CD4-positive, alpha-beta T cell treated with Interleukin-6 for 4 hours (primary cell): ENCODE measurements at regions not wholly inside any gene's neighbourhood (a gene's known extent, or its start where the extent isn't known, plus 50 kb on each side); places are given as distances from the start of the nearest gene placed in this dataset.
"Not testable (repeated sequence)": the region's sequence is repeated elsewhere in the genome, so short reads cannot be mapped to it uniquely, and the experiment has no call there.

Source experiments
- DNase-seq: peaks from one replicate; pipeline ENCODE4 v3.0.0-alpha.2; 2020; ENCODE audit warnings: mixed read lengths

DNA sequence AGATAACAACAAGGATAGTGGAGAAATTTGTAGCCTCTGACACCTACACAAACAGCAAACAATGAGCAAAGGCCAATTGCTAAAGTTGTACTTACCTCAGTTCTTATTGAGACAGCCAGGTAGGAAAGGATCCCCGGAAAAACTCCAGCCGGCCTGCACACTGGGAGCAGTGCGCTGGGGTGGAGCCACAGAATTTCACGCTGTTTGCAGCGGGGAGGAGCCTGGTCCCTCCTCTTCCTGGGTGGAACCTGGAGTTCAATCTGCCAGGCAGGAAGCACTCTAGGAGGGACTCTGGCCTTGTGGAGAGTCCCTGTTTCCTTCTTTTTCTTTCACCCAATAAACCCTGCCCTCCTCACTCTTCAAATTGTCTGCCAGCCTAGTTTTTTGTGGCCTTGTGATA is 382.6 kb upstream of the TGIF2LX start:
- DNase-seq, result not testable (repeated sequence)

DNA sequence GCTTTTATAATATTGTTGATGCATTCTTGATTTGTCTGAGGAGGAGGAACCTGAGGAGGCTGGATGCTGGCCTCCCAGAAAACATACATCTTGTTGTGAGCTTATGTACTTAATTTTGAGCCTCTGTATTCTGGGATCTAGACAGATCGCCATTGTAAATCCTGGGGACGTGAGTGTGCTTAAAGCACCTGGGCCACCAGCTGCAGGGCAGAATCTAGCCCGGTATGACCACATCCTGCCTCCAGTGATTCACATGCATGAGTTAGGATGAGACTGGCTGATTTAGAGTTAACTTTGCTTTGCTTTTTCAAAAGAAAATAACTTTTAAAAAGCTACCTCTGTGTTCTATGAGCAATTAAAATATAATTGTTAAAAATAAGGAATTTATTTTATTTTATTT is 364.6 kb upstream of the TGIF2LX start:
- not testable (repeated sequence) for DNase-seq

DNA sequence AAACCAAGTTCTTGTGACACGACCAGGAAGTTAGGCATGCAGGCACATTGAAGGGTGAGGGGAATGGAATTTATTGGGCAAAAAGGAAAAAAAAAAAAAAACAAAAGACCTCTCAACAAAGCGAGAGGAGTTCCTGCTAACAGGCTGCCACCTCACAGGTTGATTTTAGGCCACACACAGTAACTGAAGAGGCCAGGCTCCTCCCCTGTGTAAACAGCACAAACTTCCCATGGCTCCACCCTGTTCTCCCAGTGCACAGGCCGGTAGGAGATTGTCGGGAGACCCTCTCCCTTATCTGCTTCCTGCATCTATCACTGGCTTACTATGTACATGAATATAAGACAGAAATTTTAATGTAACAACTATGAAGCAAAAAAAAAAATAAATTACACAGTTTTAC is 359.6 kb upstream of the TGIF2LX start:
- not testable (repeated sequence) for DNase-seq

DNA sequence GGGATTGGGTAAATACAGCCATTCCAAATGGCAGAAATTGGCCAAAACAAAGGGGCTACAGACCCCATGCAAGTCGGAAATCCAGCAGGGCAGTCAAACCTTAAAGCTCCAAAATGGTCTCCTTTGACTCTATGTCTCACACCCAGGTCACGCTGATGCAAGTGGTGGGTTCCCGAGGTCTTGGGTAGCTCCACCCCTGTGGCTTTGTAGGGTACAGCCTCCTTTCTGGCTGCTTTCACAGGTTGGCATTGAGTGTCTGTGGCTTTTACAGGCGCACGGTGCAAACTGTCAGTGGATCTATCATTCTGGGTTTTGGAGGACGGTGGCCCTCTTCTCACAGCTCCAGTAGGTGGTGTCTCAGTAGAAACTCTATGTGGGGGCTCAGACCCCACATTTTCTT is 358.6 kb upstream of the TGIF2LX start:
- not testable (repeated sequence) for DNase-seq

DNA sequence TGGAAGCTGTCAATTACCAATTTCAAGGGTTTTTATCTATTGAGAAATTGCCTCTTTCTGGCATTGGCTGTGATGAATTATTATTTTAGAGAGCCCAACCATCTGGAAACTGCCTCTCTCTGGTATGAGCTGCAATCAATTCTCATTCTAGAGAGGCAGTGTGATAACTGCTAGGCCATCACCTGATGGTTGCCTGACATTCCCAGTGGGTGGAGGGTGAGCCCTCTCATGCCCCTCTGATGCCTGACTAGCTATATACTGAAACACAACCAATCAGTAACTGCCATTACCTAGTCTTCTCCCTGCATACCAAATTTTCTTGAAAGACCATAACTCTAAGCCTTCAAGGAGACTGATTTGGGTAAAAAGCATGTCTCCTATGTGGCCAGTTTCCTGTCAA is 353.9 kb upstream of the TGIF2LX start:
- DNase-seq, result not testable (repeated sequence)

DNA sequence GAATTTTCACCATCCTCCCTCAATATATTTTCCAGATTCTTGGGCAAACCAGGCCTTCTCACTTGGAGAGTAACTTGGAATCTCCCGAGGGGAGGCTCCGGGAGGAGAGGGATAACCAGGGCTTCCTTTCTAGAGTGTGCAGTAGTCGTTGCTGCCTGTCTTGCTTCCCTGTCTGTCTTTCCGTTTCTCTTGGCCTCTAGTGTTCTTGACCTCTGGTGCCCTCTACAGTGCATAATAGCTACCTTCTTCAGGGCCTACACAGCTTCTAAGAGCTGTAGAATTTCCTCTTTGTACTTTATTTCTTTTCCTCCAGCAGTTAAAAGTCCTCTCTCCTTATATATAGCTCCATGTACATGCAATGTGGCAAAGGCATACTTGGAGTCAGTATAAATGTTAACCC is 339.8 kb upstream of the TGIF2LX start:
- DNase-seq, result not testable (repeated sequence)

DNA sequence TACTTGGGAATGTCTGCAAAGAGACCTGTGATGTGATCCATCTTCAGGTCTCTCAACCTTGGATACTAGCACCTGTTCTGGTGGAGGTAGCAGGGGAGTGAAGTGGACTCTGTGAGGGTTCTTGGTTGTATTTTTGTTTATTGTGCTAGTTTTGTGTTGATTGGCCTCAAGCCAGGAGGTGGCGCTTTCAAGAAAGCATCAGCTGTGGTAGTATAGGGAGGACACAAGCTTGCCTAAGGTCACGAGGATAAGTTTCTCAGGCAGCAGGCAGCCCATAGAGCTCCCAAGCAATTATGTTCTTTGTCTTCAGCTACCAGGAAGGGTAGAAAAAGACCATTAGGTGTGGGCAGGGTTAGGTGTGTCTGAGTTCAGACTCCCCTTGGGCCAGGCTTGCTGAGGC is 289.9 kb upstream of the TGIF2LX start:
- not testable (repeated sequence) for DNase-seq

DNA sequence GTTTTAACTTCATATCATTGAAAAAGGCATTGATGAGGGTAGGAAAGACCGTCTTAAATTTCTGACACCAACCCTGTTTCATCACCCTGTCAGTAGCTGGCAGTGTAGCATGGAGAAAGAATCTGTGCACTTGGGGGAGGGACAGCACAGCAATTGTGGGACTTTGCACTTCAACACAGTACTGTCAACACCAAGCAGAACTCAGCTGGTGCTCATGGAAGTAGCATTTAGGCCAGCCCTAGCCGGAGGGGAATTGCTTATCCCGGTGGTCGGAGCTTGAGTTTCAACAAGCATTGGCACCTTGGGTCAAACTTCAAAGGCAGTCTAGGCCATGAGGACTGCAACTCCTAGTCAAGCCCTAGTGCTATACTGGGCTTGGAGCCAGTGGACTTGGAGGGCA is 285.8 kb upstream of the TGIF2LX start:
- DNase-seq, result not testable (repeated sequence)

DNA sequence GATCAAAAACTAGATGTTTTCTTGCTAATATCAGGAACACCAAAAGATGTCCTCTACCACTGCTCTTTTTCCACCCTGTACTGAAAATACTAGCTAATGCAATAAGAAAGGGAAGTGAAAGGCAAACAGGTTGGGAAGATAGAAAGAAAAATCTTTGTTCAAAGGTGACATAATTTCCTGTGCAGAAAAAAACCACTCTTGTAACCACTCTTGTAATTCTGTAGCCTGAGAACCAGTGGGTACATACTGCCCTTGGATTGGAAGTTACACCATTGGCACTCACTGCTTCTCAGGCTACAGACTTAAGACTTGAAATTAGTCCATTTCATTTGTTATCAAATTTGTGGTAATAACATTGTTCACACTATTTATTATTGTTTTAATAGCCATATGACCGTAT is 263.0 kb upstream of the TGIF2LX start:
- not testable (repeated sequence) for DNase-seq

DNA sequence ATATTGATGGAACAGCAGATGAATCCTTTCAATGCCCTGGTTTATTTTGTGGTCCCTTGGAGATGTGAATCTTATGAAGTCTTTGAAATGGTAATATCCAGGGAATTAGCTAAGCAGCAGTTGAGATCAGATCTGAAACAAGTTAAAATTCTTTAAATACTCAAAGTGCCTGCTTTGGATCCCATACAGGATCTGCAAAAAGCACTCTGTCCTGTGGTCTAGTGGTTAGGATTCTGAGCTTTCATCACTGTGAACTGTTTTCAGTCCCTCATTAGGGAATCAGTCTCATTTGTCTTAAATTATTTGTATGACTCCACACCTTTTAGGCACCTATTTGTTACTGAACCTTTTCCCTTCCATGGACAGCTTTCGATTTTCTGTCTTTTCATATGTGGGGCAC is 215.2 kb upstream of the TGIF2LX start:
- DNase-seq, result not testable (repeated sequence)

DNA sequence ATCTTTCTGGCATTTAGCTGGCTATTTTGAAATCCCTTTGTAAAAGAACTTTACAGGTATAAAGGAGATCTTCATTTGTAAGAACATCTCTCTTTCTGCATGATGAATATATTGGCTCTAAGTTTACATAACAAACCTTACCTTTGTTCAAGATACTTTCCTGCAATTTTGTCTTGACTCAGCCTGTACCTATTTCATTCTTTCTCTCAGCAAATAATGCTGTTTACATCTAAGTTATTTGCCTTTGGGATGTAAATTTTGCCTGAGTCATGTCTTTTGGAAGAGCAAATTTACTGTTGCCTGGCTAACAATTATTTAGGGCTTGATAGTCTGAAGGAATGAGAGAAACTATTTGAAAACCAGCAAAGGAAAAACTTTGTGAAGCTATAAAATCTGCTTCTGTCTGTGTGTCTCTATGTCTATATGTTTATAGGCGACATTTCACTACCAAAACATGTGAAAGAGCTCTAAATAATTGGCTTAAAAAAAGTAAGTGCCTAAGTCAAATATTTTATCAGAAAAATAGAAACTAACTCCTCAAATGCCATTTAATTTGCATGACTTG is 214.3 kb upstream of the TGIF2LX start:
- not testable (repeated sequence) for DNase-seq

DNA sequence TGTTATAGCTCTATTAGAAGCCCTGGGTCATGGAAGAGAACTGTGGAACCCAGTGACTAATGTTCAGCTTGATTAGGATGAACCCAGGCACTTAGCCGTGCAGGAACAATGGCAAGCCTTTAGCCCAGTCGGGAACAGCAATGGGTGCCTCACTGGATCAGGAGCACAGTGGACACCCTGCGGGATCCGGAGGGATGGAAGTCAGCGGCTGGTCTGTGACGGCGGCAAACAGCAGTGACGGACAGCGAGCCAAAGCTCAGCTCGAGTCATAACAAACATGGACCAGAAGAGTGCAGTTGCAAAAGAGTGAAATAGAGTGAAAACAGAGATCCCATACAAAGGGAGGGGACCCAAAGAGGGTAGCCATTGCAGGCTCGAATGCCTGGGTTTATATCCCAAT is 187.3 kb upstream of the TGIF2LX start:
- not testable (repeated sequence) for DNase-seq

DNA sequence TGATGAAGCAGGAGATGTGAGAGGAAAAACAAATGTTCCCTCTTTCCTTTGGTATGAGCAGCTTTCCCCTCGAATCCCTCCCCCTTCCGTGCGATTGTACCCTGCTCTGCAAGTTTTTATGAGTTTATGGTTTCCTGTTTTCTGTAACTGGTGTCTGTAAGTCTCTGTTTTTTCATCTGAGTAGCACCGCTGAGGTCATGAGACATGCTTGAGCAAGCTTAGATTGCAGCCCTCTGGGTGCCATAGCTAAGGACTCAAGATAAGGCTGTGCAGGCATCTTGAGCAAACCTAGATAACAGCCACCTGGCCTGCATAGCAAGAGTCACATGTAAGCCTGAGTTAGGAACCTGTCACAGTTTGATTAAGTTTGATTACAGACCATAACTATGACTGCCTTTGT is 165.2 kb upstream of the TGIF2LX start:
- not testable (repeated sequence) for DNase-seq

DNA sequence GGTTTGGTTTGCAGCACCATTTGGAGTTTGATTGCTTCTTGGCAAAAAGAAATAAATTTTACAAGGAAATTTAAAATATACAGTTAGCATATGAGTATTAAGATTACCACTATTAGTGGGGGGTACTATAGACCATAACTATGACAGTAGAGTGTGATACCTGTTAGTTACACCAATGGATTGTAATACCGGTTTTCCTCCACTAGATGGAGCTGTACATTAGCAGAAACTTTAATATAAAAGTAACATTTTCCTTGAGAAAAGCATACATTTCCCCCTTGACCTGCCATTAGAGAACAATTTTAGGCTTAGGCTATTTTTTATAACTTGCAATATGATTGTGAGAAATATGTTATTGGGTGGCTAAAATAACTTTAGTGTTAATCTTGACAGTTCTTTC is 163.9 kb upstream of the TGIF2LX start:
- not testable (repeated sequence) for DNase-seq

DNA sequence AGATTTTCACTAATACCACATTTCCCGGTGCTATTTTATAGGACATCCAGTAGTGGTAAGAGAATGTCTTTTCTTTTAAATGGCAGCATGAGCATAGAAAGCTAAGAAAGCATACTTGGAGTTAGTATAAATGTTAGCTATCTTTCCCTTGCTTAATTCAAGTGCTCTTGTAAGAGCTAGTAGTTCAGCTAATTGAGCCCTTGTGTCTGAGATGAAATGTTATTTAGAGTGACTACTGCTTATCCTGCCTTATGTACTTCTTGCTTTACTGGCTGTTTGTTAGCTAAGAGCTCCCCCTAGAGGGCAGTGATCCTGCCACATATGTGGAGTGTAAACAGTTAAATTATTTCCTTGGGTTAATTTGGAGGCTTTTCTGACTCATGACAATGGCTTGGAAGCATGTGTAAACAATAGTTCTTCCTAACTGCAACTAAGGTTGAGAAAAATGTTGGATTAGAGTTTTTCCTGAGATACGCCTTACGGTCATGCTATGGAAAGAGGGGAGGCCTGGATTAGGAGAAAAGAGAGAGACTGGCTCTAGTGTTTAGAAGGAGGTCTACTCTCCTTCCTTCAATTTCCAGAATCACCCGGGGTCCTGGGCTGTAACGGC is 162.5 kb upstream of the TGIF2LX start:
- DNase-seq, result not testable (repeated sequence)

DNA sequence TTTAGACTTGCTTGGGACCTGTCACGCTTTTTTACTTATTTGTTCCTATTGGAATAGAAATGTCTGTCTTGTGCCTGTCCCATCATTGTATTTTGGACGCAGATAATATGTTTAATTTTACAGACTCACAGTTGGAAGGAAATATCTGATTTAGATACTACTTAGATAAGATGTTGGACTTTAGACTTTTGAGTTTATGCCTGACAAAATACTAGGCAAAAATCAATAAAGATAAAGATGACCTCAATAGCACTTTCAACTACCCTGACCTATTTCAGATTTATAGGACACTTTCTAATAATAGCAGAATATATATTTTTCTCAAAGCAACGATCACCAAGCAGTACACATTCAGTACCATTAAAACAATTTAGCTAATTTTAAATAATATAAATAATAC is 150.1 kb upstream of the TGIF2LX start:
- DNase-seq, result not testable (repeated sequence)

DNA sequence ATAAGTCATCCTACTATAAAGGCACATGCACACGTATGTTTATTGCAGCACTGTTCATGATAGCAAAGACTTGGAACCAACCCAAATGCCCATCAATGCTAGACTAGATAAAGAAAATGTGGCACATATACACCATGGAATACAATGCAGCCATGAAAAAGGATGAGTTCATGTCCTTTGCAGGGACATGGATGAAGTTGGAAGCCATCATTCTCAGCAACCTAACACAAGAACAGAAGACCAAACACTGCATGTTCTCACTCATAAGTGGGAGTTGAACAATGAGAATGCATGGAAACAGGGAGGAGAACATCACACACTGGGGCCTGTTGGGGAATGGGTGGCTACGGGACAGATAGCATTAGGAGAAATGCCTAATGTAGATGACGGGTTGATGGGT is 110.3 kb upstream of the TGIF2LX start:
- DNase-seq, result not testable (repeated sequence)

DNA sequence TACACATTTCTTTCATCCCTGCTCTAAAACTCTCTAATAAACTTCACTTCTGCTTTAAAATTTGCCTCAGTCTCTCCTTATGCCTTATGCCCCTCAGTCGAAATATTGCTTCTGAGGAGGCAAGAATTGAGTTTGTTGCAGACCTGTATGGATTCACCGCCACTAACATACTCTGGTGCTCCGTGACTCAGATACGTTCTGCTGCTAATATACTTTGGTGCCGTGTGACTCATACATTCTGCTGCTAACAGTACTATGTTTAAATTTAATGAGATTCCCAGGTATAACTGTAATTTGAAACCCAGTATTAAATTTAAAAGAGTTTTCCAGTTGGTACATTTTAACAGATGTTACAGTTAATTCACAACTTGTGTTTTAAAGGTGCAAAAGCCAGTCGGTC is 82.0 kb upstream of the TGIF2LX start:
- DNase-seq, result not testable (repeated sequence)

DNA sequence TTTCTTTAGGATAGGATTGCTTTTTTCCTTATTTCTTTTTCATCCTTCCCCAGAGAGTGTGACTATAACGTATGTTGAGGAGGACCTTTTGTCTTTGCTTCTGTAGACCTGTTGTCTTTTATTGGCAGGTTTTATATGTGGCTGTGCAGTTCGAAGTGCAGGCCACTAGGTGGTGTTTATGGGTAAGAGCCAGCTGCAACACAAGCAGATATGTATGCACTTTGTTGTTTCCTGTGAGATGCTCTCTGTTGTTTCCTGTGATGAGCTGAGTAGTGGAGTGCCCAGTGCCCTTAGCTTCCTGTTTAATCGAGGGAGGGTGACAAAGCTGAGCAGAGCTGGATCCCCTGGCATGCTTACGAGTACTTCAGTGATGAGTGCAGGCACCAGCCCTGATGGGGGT is 50.0 kb upstream of the TGIF2LX start:
- DNase-seq, result peak; percentile 5
